Left colon (tissue), 2 donors: ENCODE measurements at regions not wholly inside any gene's neighbourhood (a gene's known extent, or its start where the extent isn't known, plus 50 kb on each side); places are given as distances from the start of the nearest gene placed in this dataset.

Experiments used
- ATAC-seq: fragments of 200-7000 bp; cut with Tn5 transposase; one replicate; pipeline ENCODE4 v1.9.1; 2020; ENCODE audit warnings: mild to moderate bottlenecking, moderate library complexity
- DNase-seq, 2 donors: peaks; one replicate each; pipeline ENCODE4 v3.0.0-alpha.2; 2020
- intact Hi-C, 2 donors: fragments of 100-400 bp; cut with DNase I in 1 of 2; cut with micrococcal nuclease in 1 of 2; formaldehyde crosslinking; loops; one replicate each; pipeline versions ENCODE4 v1.11.2 to v1.14.0; 2022; cut with DNase I, micrococcal nuclease
- donor health status: DM: no; HTN: no; CAD: no.
- donor health status: DM: yes; HTN: yes; CAD: no.

- intact Hi-C loops = loop anchor here in 1 of 2 donors (10.0 kb wide), 2 partner anchors 233 to 503 kb away; no protein-coding TSS in a partner anchor
- ATAC-seq (no peak), DNase-seq (no peak)
These were observed 52.0 kb upstream of the STEAP1B start for GRCh38 chr7:22551768-22552513.

- DNase-seq (no peak), ATAC-seq (no peak)
- intact Hi-C loops = loop anchor here in 1 of 2 donors (10.0 kb wide), 2 partner anchors 234 to 504 kb away; no protein-coding TSS in a partner anchor
These were observed 50.6 kb upstream of the STEAP1B start for GRCh38 chr7:22550514-22551030.

- intact Hi-C loops = loop anchor here in 1 of 2 donors (10.0 kb wide), 2 partner anchors 235 to 505 kb away; no protein-coding TSS in a partner anchor
- DNase-seq (no peak), ATAC-seq (no peak)
These were observed 49.9 kb upstream of the STEAP1B start for GRCh38 chr7:22549667-22550513.
